Stomach (tissue), 8 donors: ENCODE measurements at regions not wholly inside any gene's neighbourhood (a gene's known extent, or its start where the extent isn't known, plus 50 kb on each side); places are given as distances from the start of the nearest gene placed in this dataset.
A peak's percentile ranks its signal among the peaks of the same experiment; 100 is the strongest.

Experiments
- DNase-seq, 2 donors: peaks; one replicate each; pipeline versions ENCODE4 v3.0.0 to v3.0.0-alpha.2; 2013 to 2019
- H3K27ac ChIP-seq, 5 donors: fragments of 200-600 bp in 4 of 5; sonication (generic) in 4 of 5; one replicate each; pipeline ENCODE4 v1.5.1; 2013 to 2019; ENCODE audit warnings: mild to moderate bottlenecking in 1 of 5, moderate library complexity in 1 of 5
- H3K27me3 ChIP-seq, 3 donors: fragments of 200-600 bp; sonication (generic); one replicate each; pipeline ENCODE4 v1.5.1; 2017 to 2019; ENCODE audit warnings: mixed run types in 1 of 3
- H3K36me3 ChIP-seq, 4 donors: fragments of 200-600 bp; sonication (generic); 1 replicate in 3 of 4; 2 replicates in 1 of 4; pipeline ENCODE4 v1.5.1; 2016 to 2019
- H3K4me1 ChIP-seq, 4 donors: fragments of 200-600 bp; sonication (generic); one replicate each; pipeline ENCODE4 v1.5.1; 2016 to 2019
- H3K4me3 ChIP-seq, 4 donors: fragments of 200-600 bp; sonication (generic) in 3 of 4; one replicate each; pipeline ENCODE4 v1.5.1; 2016 to 2019; ENCODE audit warnings: mild to moderate bottlenecking in 1 of 4
- H3K9me3 ChIP-seq, 4 donors: fragments of 200-600 bp; sonication (generic); one replicate each; pipeline ENCODE4 v1.5.1; 2016 to 2019
- EP300 ChIP-seq: sonication (generic); formaldehyde crosslinking; IDR thresholded peaks from one replicate; pipeline ENCODE4 v1.6.1; 2017; ENCODE audit warnings: antibody characterized with exemption
- POLR2A ChIP-seq, 4 donors: fragments of 450-650 bp; IDR thresholded peaks; one replicate each; pipeline ENCODE4 v1.6.1; 2016; ENCODE audit warnings: antibody characterized with exemption in 4 of 4, control low read depth in 2 of 4, mild to moderate bottlenecking in 1 of 4, moderate library complexity in 1 of 4
- POLR2AphosphoS5 ChIP-seq, 3 donors: sonication (generic); formaldehyde crosslinking; IDR thresholded peaks; one replicate each; pipeline ENCODE4 v1.6.1; 2016; ENCODE audit warnings: antibody characterized with exemption in 3 of 3
- WGBS, 5 donors: extraction: QIAGEN DNeasy Blood & Tissue Kit in 3 of 5; methylation state at CpG; one replicate each; pipeline versions ENCODE4 v1.1.5 to v1.1.7; 2013 to 2018; 5-methylcytosine and 5-hydroxymethylcytosine counted together
- intact Hi-C: fragments of 100-400 bp; cut with DNase I; formaldehyde crosslinking; loops from one replicate; pipeline ENCODE4 v1.15.1; 2023; ENCODE audit warnings: low total_unique reads
- TF ChIP-seq, protein P1 (sequence below), 7 experiments: fragments of 450-650 bp in 4 of 7; fragments of 200-600 bp in 3 of 7; sonication (generic) in 3 of 7; IDR thresholded peaks; one replicate each; pipeline ENCODE4 v1.5.1; 2016 to 2019; ENCODE audit warnings: antibody characterized with exemption in 7 of 7, control low read depth in 2 of 7, mild to moderate bottlenecking in 1 of 7
- donor health status: healthy with polysubstance abuse.
- donor health status: Bipolar disorder and iron deficiency.
- donor health status: healthy.

DNA sequence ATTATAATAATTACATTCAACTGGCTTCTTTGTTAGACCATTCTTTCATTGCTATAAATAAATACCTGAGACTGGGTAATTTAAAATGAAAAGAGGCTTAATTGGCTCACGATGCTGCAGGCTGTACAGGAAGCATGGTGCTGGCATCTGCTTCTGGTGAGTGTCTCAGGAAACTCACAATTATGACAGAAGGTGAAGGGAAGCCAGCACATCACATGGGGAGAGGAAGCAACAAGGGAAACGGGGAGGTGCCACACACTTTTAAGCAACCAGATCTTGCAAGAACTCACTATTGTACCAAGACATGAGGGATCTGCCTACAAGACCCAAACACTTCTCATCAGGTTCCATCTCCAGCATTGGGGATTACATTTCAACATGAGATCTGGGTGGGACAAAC is 413.1 kb upstream of the ARRDC4 start:
- Histone ChIP-seq H3K27ac (no peak overlapping the region), H3K9me3 (peaks cover 0 to 47% (median 19%) of the 10 kb centered on the region in 4 donors)

DNA sequence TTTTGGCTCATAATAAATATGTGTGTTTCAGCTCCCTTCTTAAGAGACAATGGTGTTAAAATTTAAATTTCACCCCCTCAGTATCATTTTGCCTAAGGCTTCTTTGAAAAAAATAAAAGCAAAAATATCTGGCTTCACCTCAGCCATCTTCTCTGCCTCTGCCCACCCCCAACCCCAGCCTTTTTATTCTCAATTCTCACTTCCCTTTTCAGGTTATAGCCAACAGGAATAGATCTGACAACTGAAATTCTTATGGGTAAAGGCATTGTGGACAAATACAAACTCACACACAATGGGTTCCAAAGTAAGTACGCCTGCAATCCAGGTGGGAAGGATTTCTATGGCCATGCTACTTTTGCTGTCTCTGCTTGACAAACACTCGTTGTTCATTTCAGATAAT is 399.0 kb upstream of the ARRDC4 start:
- Histone ChIP-seq H3K27me3 (no peaks in the 10 kb centered on the region), H3K4me3 (no peak overlapping the region), H3K27ac (no peak overlapping the region), H3K36me3 (no peaks in the 10 kb centered on the region), H3K4me1 (no peaks in the 10 kb centered on the region), H3K9me3 (no peaks in the 10 kb centered on the region)
- intact Hi-C loops: no loop called here
- TF ChIP-seq POLR2AphosphoS5 (IDR thresholded peaks at IDR 0.05): no peak
- no peak for DNase-seq
- WGBS, 5 donors: 74 to 85% (median 81%) methylated on average over 2 of the region's 2 CpGs

More for the DNA sequence above, 413.1 kb upstream of the ARRDC4 start:
- no peaks in the 10 kb centered on the region for H3K27me3 ChIP-seq
- intact Hi-C loops: no loop called here
- no peak overlapping the region for H3K4me3 ChIP-seq
- no peak for TF ChIP-seq EP300
- TF ChIP-seq, protein P1, sequence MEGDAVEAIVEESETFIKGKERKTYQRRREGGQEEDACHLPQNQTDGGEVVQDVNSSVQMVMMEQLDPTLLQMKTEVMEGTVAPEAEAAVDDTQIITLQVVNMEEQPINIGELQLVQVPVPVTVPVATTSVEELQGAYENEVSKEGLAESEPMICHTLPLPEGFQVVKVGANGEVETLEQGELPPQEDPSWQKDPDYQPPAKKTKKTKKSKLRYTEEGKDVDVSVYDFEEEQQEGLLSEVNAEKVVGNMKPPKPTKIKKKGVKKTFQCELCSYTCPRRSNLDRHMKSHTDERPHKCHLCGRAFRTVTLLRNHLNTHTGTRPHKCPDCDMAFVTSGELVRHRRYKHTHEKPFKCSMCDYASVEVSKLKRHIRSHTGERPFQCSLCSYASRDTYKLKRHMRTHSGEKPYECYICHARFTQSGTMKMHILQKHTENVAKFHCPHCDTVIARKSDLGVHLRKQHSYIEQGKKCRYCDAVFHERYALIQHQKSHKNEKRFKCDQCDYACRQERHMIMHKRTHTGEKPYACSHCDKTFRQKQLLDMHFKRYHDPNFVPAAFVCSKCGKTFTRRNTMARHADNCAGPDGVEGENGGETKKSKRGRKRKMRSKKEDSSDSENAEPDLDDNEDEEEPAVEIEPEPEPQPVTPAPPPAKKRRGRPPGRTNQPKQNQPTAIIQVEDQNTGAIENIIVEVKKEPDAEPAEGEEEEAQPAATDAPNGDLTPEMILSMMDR (IDR thresholded peaks at IDR 0.05): no peak
- no peak for TF ChIP-seq POLR2A (IDR thresholded peaks at IDR 0.05)
- no peak for TF ChIP-seq POLR2AphosphoS5 (IDR thresholded peaks at IDR 0.05)
- DNase-seq: no peak
- H3K36me3 ChIP-seq: no peaks in the 10 kb centered on the region
- 51 to 80% (median 62%) methylated on average over 2 of the region's 2 CpGs for WGBS, 5 donors
- no peaks in the 10 kb centered on the region for H3K4me1 ChIP-seq

DNA sequence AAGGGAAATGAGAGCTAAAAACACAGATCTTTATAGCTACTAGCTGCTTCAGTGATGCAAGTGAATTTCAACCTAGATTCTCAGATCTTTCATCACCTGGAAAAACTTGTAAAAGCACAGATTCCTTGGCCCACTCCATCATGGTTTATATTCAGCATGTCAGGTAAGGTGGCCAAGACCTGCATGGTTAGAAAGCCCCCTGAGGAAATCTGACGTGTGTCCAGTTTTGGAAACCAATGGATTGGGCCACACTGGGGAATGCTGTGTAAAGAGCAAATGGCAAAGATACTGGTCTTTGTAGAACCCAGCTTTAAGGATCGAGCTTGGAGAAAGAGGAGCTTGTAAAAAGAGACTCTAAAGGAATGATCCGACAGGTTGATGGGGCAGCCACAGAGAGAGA is 397.0 kb upstream of the ARRDC4 start:
- H3K9me3 ChIP-seq: no peaks in the 10 kb centered on the region
- TF ChIP-seq POLR2A (IDR thresholded peaks at IDR 0.05) (no peak), POLR2AphosphoS5 (IDR thresholded peaks at IDR 0.05) (no peak), EP300 (no peak)
- TF ChIP-seq, protein P1 (IDR thresholded peaks at IDR 0.05): no peak
- H3K27ac ChIP-seq: no peak overlapping the region
- DNase-seq: no peak
- H3K36me3 ChIP-seq: no peaks in the 10 kb centered on the region
- H3K4me3 ChIP-seq: no peak overlapping the region
- no peaks in the 10 kb centered on the region for H3K4me1 ChIP-seq
- WGBS, 5 donors: 75 to 87% (median 80%) methylated on average over 3 of the region's 3 CpGs
- intact Hi-C loops: no loop called here
- H3K27me3 ChIP-seq: no peaks in the 10 kb centered on the region

DNA sequence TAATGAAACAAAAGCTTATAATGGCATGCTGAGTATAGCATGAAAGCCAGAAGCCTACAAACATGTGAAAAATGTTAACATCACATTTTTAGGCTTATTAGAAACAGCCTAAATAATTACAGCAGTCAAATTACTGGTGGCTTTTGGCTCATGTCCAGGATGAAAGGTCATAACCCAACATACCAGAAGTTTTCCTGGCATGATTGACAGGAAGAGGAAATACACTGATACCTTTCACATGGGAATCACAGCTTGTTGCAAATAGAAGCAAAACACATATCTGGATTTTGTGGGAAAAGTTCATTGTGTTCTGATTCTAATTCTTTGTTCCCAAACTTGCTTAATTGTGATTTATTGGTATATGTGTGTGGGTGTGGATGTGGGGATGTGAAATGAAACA is 393.5 kb upstream of the ARRDC4 start:
- H3K4me1 ChIP-seq: no peaks in the 10 kb centered on the region
- no peak overlapping the region for H3K27ac ChIP-seq
- peak in 1 of 2 donors; percentile 18 for DNase-seq
- H3K36me3 ChIP-seq: no peaks in the 10 kb centered on the region
- H3K4me3 ChIP-seq: no peak overlapping the region
- no peaks in the 10 kb centered on the region for H3K27me3 ChIP-seq
- H3K9me3 ChIP-seq: peaks cover 0 to 17% (median 11%) of the 10 kb centered on the region in 4 donors
- TF ChIP-seq POLR2A (IDR thresholded peaks at IDR 0.05): no peak
- TF ChIP-seq EP300: no peak
- TF ChIP-seq, protein P1 (IDR thresholded peaks at IDR 0.05): no peak
- no peak for TF ChIP-seq POLR2AphosphoS5 (IDR thresholded peaks at IDR 0.05)
- intact Hi-C loops: no loop called here

DNA sequence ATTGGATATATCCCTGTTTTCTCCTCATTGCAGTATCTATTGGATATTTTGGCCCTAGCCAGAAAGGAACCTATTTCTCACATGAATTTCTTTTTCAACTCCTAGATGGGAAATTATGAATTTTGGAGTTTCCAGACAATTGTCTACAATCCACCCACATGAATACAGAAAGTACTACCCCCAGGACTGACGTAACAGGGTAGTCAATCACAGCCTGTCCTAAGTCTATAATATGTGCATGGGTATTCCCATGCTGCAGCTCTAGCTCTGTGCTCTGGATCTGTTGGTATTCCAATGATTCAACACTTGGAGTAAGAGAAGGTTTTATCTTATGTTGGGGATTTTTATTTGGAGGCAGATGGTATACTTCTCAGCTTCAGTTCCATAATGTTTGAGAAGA is 393.1 kb upstream of the ARRDC4 start:
- H3K9me3 ChIP-seq: peaks cover 0 to 17% (median 11%) of the 10 kb centered on the region in 4 donors
- intact Hi-C loops: no loop called here
- H3K4me1 ChIP-seq: no peaks in the 10 kb centered on the region
- no peaks in the 10 kb centered on the region for H3K27me3 ChIP-seq
- TF ChIP-seq EP300 (no peak), POLR2AphosphoS5 (IDR thresholded peaks at IDR 0.05) (no peak), POLR2A (IDR thresholded peaks at IDR 0.05) (no peak)
- TF ChIP-seq, protein P1 (IDR thresholded peaks at IDR 0.05): no peak
- no peak overlapping the region for H3K4me3 ChIP-seq
- WGBS, 5 donors: 45 to 81% (median 71%) methylated on average over 1 of the region's 1 CpG
- no peaks in the 10 kb centered on the region for H3K36me3 ChIP-seq
- no peak for DNase-seq
- no peak overlapping the region for H3K27ac ChIP-seq
